H1 (cell line): ENCODE measurements at regions not wholly inside any gene's neighbourhood (a gene's known extent, or its start where the extent isn't known, plus 50 kb on each side); places are given as distances from the start of the nearest gene placed in this dataset.

Source experiments
- BCL11A ChIP-seq, 2 experiments: IDR thresholded peaks; one replicate each; pipeline ENCODE4 v1.6.1; 2011; ENCODE audit warnings: low read depth in 2 of 2, low read length in 2 of 2, mild to moderate bottlenecking in 2 of 2
- EP300 ChIP-seq, 2 experiments: IDR thresholded peaks; 1 replicate in 1 of 2; 2 replicates in 1 of 2; pipeline ENCODE4 v1.6.1; 2011 to 2012; ENCODE audit warnings: low read depth in 2 of 2, low read length in 2 of 2, mild to moderate bottlenecking in 2 of 2, borderline replicate concordance in 1 of 2, inconsistent platforms in 1 of 2, moderate library complexity in 1 of 2
- SIN3A ChIP-seq, 2 experiments: IDR thresholded peaks in 1 of 2; conservative IDR thresholded peaks in 1 of 2; 2 replicates each; pipeline ENCODE4 v1.6.1; 2011 to 2012; ENCODE audit warnings: low read length in 2 of 2, improper control_type of control experiment in 1 of 2, low read depth in 1 of 2, mild to moderate bottlenecking in 1 of 2
- TF ChIP-seq, protein P1 (sequence below): IDR thresholded peaks from 2 replicates; pipeline ENCODE4 v1.6.1; 2011; ENCODE audit warnings: low read depth, mild to moderate bottlenecking, low read length; ENCODE audit not compliant: insufficient read depth

DNA sequence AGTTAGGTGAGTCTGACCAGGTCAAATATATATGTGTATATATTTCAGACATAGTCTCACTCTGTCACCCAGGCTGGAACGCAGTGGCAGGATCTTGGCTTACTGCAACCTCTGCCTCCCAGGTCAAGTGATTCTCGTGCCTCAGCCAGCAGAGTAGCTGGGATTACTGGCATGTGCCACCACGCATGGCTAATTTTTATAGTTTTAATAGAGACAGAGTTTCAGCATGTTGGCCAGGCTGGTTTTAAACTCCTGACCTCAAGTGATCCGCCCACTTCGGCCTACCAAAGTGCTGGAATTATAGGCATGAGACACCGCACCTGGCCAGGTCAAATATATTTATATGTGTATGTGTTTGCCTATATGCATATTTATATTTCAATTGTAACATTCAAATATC, 581.5 kb upstream of the B3GALT2 start (continued):
- TF ChIP-seq BCL11A (IDR thresholded peaks at IDR 0.05; ENCODE audit: low read depth in 2 of 2, low read length in 2 of 2) (no peak), SIN3A (conservative IDR thresholded peaks at IDR 0.05 in 1 of 2, IDR thresholded peaks at IDR 0.05 in 1 of 2; ENCODE audit: low read depth in 1 of 2, low read length in 2 of 2) (no peak), EP300 (IDR thresholded peaks at IDR 0.05; ENCODE audit: borderline replicate concordance in 1 of 2, low read depth in 2 of 2, low read length in 2 of 2) (no peak)
- TF ChIP-seq, protein P1, sequence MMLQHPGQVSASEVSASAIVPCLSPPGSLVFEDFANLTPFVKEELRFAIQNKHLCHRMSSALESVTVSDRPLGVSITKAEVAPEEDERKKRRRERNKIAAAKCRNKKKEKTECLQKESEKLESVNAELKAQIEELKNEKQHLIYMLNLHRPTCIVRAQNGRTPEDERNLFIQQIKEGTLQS: no peak
- TF ChIP-seq, all 59 proteins: peak for 0
